Mesodermal cell (in vitro differentiated cells): ENCODE measurements at regions not wholly inside any gene's neighbourhood (a gene's known extent, or its start where the extent isn't known, plus 50 kb on each side); places are given as distances from the start of the nearest gene placed in this dataset.

Experiments used
- H3K27ac ChIP-seq: 2 replicates; pipeline ENCODE4 v1.7.0; 2013; ENCODE audit warnings: mild to moderate bottlenecking, low read depth, low read length, moderate library complexity; ENCODE audit not compliant: severe bottlenecking
- H3K36me3 ChIP-seq: 2 replicates; pipeline ENCODE4 v1.7.1; 2013; ENCODE audit warnings: mild to moderate bottlenecking, low read length, moderate library complexity; ENCODE audit not compliant: control insufficient read depth, insufficient read depth
- H3K4me1 ChIP-seq: one replicate; pipeline ENCODE4 v1.7.1; 2013; ENCODE audit warnings: mild to moderate bottlenecking, low read length; ENCODE audit not compliant: insufficient read depth, control insufficient read depth, poor library complexity, severe bottlenecking
- H3K4me3 ChIP-seq: 2 replicates; pipeline ENCODE4 v1.7.0; 2013; ENCODE audit warnings: low read length, control low read depth, mild to moderate bottlenecking; ENCODE audit not compliant: insufficient read depth, poor library complexity, severe bottlenecking; ENCODE audit errors: extremely low read depth
- H3K9me3 ChIP-seq: 2 replicates; pipeline ENCODE4 v1.7.1; 2013; ENCODE audit warnings: mild to moderate bottlenecking, low read length, moderate library complexity; ENCODE audit not compliant: control insufficient read depth
- WGBS, 2 experiments: methylation state at CpG; one replicate each; pipeline ENCODE4 v1.1.5; 2013; ENCODE audit warnings: missing lambda C conversion rate in 2 of 2; ENCODE audit not compliant: insufficient coverage in 2 of 2; 5-methylcytosine and 5-hydroxymethylcytosine counted together

- Histone ChIP-seq H3K27ac (peak overlapping the region; percentile 70), H3K9me3 (no peaks in the 10 kb centered on the region), H3K4me1 (no peaks in the 10 kb centered on the region), H3K36me3 (no peaks in the 10 kb centered on the region), H3K4me3 (no peak overlapping the region)
- 67 to 81% methylated on average over 15 to 23 of the region's 23 CpGs for WGBS, 2 experiments
Observed at GRCh38 chr3:84547971-84548970, 410.5 kb upstream of the CADM2 start.

DNA sequence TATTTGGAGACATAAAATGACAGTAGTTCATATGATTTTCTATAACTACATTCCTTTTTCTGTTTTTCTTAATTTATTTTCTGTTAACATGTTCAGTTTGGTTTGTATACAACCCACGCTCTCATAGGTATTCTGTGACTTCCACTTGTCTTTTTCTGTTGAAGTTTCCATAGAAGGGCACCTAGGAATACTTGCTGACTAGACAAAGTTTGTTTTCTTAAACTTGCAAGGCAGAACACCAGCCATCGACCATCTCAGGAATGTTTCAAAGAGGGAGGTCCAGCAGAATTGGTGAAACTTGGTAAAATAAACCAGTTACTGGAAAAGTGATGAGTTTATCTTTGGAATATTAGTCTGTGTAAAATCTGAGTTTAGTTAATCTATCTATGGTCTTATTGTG is 403.2 kb upstream of the CADM2 start:
- WGBS, 2 experiments, result 90% methylated on average over 1 of the region's 2 CpGs; no CpG with 5 or more reads in 1 of the 2 experiments
- H3K9me3 ChIP-seq, result no peaks in the 10 kb centered on the region
- no peaks in the 10 kb centered on the region for H3K36me3 ChIP-seq
- no peak overlapping the region for H3K4me3 ChIP-seq
- H3K27ac ChIP-seq, result no peak overlapping the region
- no peaks in the 10 kb centered on the region for H3K4me1 ChIP-seq

GRCh38 chr3:84566256-84566655 is 392.5 kb upstream of the CADM2 start:
- Histone ChIP-seq H3K27ac (no peak overlapping the region), H3K36me3 (no peaks in the 10 kb centered on the region), H3K9me3 (no peaks in the 10 kb centered on the region), H3K4me1 (no peaks in the 10 kb centered on the region), H3K4me3 (no peak overlapping the region)
- 100% methylated on average over 3 of the region's 3 CpGs; no CpG with 5 or more reads in 1 of the 2 experiments for WGBS, 2 experiments

DNA sequence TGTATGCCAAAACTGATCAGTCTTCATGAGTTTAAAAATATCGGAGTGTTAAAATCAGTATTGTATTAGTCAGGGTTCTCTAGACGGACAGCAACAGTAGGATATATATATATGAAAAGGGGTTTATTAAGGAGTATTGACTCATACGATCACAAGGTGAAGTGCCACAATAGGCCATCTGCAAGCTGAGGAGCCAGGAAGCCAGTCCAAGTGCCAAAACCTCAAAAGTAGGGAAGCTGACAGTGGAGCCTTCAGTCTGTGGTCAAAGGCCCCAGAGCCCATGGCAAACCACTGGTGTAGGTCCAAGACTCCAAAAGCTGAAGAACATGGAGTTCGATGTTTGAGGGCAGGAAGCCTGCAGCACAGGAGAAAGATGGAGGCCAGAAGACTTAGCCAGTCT is 391.0 kb upstream of the CADM2 start:
- Histone ChIP-seq H3K27ac (no peak overlapping the region), H3K4me3 (no peak overlapping the region), H3K9me3 (no peaks in the 10 kb centered on the region), H3K36me3 (no peaks in the 10 kb centered on the region), H3K4me1 (no peaks in the 10 kb centered on the region)
- 92 to 93% methylated on average over 3 to 4 of the region's 4 CpGs for WGBS, 2 experiments

DNA sequence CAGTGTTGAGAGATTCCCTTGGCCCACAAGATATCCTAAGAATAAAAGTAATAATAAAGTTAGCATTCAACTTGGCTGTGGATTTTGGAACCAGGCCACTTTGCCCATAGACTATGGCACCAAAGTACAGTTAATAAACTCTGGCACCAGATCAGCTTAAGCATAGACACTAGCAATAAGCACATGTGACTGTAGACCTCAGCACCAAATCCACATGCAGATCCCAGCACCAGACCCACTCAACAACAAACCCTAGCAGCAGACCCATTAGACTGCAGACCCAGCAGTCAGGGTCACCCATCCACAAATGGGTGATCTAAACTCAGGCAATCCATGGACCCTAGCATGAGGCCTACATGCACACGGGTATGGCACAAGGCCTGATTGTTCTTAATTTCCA is 384.8 kb upstream of the CADM2 start:
- Histone ChIP-seq H3K27ac (no peak overlapping the region), H3K4me1 (no peaks in the 10 kb centered on the region), H3K4me3 (no peak overlapping the region), H3K36me3 (no peaks in the 10 kb centered on the region), H3K9me3 (no peaks in the 10 kb centered on the region)
- 80% methylated on average over 1 of the region's 1 CpG; no CpG with 5 or more reads in 1 of the 2 experiments for WGBS, 2 experiments

DNA sequence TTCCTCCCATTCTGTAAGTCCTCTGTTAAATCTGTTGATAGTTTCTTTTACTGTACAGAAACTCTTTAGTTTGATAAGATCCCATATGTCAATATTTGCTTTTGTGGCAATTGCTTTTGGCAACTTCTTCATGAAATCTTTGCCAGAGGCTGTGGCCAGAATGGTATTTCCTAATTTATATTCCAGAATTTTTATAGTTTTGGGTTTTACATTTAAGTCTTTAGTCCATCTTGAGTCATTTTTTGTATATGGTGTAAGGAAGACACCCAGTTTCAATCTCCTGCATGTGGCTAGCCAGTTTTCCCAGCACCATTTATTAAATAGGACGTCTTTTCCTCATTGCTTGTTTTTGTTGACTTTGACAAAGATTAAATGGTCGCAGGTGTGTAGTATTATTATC is 372.4 kb upstream of the CADM2 start:
- Histone ChIP-seq H3K4me1 (no peaks in the 10 kb centered on the region), H3K4me3 (no peak overlapping the region), H3K9me3 (no peaks in the 10 kb centered on the region), H3K27ac (no peak overlapping the region), H3K36me3 (no peaks in the 10 kb centered on the region)
- WGBS, 2 experiments, result no CpG with 5 or more reads among the region's 2 CpGs

- Histone ChIP-seq H3K36me3 (no peaks in the 10 kb centered on the region), H3K4me3 (no peak overlapping the region), H3K9me3 (no peaks in the 10 kb centered on the region), H3K27ac (no peak overlapping the region), H3K4me1 (peaks cover 13% of the 10 kb centered on the region)
- 92 to 100% methylated on average over 2 of the region's 7 CpGs for WGBS, 2 experiments
Observed at GRCh38 chr3:84600703-84601225, 358.0 kb upstream of the CADM2 start.

- no peak overlapping the region for H3K27ac ChIP-seq
- no peak overlapping the region for H3K4me3 ChIP-seq
- 39 to 43% methylated on average over 2 of the region's 2 CpGs for WGBS, 2 experiments
- H3K36me3 ChIP-seq, result no peaks in the 10 kb centered on the region
- H3K4me1 ChIP-seq, result peaks cover 13% of the 10 kb centered on the region
- H3K9me3 ChIP-seq, result no peaks in the 10 kb centered on the region
Observed at GRCh38 chr3:84601303-84601702, 357.5 kb upstream of the CADM2 start.

DNA sequence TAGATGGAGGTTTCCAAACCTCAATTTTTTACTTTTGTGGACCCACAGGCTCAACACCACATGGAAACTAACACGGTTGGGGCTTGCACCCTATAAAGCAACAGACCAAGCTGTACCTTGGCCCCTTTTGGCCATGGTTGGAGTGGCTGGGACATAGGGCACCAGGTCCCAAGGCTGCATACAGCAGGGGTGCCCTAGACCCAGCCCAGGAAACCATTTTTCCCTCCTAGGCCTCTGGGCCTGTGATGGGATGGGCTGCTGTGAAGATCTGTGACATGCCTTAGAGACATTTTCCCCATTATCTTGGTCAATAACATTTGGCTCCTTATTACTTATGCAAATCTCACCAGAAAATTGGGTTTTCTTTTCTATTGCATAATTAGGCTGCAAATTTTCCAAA is 337.0 kb upstream of the CADM2 start:
- Histone ChIP-seq H3K27ac (no peak overlapping the region), H3K36me3 (no peaks in the 10 kb centered on the region), H3K9me3 (peaks cover 5% of the 10 kb centered on the region), H3K4me3 (no peak overlapping the region), H3K4me1 (no peaks in the 10 kb centered on the region)
- no CpG with 5 or more reads among the region's 1 CpG for WGBS, 2 experiments

DNA sequence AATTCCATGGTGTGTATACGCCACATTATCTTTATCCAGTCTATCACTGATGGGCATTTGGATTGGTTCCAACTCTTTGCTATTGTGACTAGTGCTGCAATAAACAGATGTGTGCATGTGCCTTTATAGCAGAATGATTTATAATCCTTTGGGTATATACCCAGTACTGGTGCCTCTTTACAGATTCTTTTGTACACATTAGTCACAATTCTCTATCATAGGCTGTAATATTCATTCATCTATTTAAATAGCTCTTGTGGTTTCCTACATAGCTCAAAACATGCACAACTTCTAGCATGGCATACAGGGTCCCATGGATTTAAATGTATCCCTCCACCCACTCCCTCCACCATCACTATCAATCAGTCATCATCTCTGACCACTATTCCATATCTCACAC is 324.1 kb upstream of the CADM2 start:
- WGBS, 2 experiments, result 63% methylated on average over 1 of the region's 1 CpG; no CpG with 5 or more reads in 1 of the 2 experiments
- H3K4me1 ChIP-seq, result no peaks in the 10 kb centered on the region
- no peaks in the 10 kb centered on the region for H3K9me3 ChIP-seq
- H3K27ac ChIP-seq, result no peak overlapping the region
- no peak overlapping the region for H3K4me3 ChIP-seq
- H3K36me3 ChIP-seq, result no peaks in the 10 kb centered on the region

DNA sequence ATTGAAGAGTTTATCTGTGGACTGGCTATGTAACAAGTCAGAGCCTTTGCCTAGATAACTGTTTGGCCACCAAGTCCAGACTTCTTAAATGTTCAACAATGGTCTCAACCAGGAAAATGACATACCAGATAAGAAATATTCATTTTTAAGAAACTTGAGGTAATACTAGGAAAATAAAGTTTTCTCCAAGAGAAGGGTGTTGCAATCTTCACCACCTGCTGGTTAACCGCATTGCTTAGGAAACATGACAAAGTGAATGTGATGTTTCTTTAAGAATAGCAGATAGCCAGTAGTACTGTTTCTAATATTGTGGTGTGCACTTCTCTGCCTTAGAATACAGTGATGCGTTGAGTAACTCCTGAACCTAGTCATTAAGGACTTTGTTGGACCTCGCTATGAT is 321.5 kb upstream of the CADM2 start:
- no peak overlapping the region for H3K27ac ChIP-seq
- no peak overlapping the region for H3K4me3 ChIP-seq
- no peaks in the 10 kb centered on the region for H3K36me3 ChIP-seq
- H3K4me1 ChIP-seq, result no peaks in the 10 kb centered on the region
- H3K9me3 ChIP-seq, result no peaks in the 10 kb centered on the region
- 83 to 89% methylated on average over 2 of the region's 3 CpGs for WGBS, 2 experiments
